ENCODE measurements at regions not wholly inside any gene's neighbourhood (a gene's known extent, or its start where the extent isn't known, plus 50 kb on each side); places are given as distances from the start of the nearest gene placed in this dataset.

DNA sequence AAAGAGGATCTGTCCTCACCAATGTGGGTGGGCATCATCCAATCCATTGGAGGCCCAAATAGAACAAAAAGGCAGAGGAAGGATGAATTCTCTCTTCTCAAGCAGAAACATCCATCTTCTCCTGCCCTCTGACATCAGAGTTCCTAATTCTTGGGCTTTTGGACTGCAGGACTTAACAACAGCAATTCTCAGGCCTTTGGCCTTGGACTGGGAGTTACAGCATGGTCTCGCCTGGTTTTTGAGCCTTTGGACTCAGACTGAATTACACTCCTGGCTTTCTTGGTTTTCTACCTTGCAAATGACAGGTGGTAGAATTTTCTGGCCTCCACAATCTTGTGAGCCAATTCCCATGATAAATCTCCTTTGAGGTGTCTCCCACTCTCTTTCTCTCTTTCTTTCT, 60.5 kb upstream of the CD180 start:
- no peak for DNase-seq (ENCODE audit: low read depth)
- TF ChIP-seq, protein P1, sequence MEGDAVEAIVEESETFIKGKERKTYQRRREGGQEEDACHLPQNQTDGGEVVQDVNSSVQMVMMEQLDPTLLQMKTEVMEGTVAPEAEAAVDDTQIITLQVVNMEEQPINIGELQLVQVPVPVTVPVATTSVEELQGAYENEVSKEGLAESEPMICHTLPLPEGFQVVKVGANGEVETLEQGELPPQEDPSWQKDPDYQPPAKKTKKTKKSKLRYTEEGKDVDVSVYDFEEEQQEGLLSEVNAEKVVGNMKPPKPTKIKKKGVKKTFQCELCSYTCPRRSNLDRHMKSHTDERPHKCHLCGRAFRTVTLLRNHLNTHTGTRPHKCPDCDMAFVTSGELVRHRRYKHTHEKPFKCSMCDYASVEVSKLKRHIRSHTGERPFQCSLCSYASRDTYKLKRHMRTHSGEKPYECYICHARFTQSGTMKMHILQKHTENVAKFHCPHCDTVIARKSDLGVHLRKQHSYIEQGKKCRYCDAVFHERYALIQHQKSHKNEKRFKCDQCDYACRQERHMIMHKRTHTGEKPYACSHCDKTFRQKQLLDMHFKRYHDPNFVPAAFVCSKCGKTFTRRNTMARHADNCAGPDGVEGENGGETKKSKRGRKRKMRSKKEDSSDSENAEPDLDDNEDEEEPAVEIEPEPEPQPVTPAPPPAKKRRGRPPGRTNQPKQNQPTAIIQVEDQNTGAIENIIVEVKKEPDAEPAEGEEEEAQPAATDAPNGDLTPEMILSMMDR (IDR thresholded peaks at IDR 0.05; ENCODE audit: control insufficient read depth, insufficient read depth, low read depth, low read length, missing control alignments), result no peak
- H3K4me3 ChIP-seq (ENCODE audit: control insufficient read depth, low read depth, low read length), result no peak overlapping the region

DNA sequence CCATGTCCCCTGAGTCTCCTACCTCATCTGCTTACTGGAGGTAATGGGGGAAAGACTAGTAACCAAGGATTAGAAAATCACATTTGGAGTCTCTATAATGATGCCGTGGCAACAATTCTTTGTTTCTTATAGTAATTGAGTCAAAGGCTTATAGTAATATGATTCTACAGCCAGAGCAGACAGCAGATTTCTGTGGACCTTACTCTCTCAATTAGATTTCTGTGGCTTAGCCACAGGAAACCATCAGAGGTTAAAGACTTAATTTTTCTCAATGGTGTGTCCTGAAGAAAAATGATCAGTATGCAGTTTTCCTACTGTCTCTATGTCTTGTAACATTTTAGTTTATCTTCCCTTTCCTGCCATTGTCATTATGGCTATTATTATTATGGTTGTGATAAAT, 59.3 kb upstream of the CD180 start:
- H3K4me3 ChIP-seq (ENCODE audit: control insufficient read depth, low read depth, low read length), result no peak overlapping the region
- DNase-seq (ENCODE audit: low read depth), result no peak
- TF ChIP-seq, protein P1 (IDR thresholded peaks at IDR 0.05; ENCODE audit: control insufficient read depth, insufficient read depth, low read depth, low read length, missing control alignments), result no peak

DNA sequence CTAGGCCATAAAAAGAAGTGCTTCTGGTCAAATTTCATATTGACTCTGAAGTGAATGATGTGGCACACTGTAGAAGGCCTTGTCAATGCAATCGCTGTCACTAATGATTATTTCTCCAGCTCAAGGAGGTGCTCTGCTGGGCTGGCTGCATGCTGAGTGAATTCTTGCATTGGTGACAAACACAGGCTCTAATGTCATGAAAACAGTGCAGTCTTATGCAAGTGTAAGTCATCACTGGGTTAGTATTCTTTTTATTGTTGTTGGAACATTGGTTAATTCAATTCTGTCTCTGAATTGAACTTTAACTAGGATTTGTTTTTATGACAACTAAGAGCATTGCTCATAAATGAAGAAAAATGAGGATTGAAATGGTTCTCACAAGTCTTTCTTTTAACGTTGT, 57.3 kb upstream of the CD180 start:
- no peak for DNase-seq (ENCODE audit: low read depth)
- no peak overlapping the region for H3K4me3 ChIP-seq (ENCODE audit: control insufficient read depth, low read depth, low read length)
- TF ChIP-seq, protein P1 (IDR thresholded peaks at IDR 0.05; ENCODE audit: control insufficient read depth, insufficient read depth, low read depth, low read length, missing control alignments), result no peak

DNA sequence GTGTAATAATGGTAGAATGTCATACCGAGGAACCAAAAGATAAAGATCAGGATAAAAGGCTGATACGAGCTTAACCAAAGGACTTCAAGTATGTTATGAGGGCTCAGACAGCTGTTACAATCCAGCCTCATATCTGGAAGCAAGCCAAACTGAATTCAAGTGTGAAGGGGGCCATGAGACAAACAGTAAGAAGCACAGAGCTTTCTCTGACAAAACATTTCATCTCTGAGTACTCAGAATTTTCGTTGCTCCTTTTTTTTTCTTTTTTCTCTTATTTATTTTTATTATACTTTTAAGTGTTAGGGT, 52.9 kb upstream of the CD180 start:
- no peak for DNase-seq (ENCODE audit: low read depth)
- TF ChIP-seq, protein P1 (IDR thresholded peaks at IDR 0.05; ENCODE audit: control insufficient read depth, insufficient read depth, low read depth, low read length, missing control alignments), result no peak
- H3K4me3 ChIP-seq (ENCODE audit: control insufficient read depth, low read depth, low read length), result no peak overlapping the region

DNA sequence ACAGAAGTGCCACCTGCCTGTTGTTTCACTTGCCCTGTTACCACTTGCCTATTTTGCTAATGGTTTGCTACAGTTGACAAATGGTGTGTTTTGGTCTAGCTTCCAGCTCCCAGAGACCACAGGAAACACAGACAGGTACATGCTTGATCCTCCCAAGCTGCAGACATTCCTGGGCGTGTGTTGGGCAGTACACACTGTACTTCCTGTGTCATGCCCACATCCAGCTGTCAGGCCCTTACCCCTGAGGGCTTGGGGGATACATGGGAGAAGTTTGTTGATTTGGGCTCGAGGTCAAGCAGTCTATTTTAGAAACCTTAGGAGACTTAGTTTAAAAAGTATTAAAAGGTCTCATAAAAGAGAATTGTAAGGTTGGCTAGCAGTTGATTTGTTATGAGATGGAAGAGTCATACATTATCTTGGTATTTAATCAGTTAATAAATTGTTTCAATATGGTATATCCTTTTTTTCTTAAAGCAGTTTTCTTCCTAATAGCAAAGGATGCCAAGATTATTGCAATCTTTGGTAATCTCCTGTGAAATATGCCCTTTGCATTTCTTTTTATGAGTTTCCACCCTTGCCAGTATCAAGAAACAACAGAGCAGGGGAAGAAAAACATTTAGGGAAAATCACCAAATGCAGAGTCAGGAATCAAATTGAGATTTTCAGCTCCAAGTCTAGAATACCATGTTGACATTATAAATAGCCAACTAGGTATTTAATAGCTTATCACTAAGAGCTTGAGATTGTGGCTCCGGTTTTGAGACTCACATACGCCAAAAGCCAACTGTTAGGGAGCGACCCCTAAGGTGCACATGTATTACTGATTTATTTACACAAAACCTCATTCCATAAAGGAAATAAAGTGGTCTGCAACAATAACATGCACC, 52.3 kb upstream of the CD180 start:
- DNase-seq (ENCODE audit: low read depth), result peak; percentile 62
- TF ChIP-seq, protein P1 (IDR thresholded peaks at IDR 0.05; ENCODE audit: control insufficient read depth, insufficient read depth, low read depth, low read length, missing control alignments), result no peak
- H3K4me3 ChIP-seq (ENCODE audit: control insufficient read depth, low read depth, low read length), result no peak overlapping the region

DNA sequence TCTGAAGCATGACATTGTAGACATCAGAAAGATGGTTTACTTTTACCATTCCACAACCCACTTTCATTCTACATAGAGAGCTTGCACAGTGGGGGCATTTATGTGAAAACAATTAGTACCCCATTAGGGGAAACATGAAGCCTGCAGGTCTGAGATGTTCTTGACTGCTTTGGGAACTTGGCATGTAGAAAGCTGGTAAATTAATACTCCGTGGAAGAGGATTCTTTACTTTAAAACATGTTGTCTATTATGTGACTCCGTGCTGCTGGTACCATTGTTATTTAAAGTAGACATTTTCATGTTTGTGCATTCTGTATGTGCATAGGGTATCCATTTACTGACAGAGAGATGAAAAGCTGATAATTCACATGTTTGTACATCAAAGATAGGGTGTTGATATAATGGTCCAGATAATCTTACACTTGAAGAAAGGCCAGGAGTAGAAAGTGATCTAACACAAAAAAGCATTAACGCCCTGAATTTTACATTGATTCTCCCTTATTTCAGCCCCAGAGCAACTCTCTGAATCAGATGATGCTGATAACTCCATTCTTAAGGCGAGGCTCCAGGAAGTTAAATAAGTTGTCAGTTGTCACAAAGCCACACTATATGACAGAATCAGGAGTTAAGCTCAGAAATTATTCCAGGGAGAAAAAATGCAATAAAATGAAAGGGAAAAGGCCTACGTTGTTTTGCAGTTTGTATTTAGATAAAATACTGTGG, 50.1 kb upstream of the CD180 start:
- TF ChIP-seq, protein P1 (IDR thresholded peaks at IDR 0.05; ENCODE audit: control insufficient read depth, insufficient read depth, low read depth, low read length, missing control alignments), result no peak
- H3K4me3 ChIP-seq (ENCODE audit: control insufficient read depth, low read depth, low read length), result no peak overlapping the region
- no peak for DNase-seq (ENCODE audit: low read depth)

All from AG09309 (cell line).